Dedifferentiated amniotic fluid mesenchymal stem cell (primary cell): ENCODE measurements at regions not wholly inside any gene's neighbourhood (a gene's known extent, or its start where the extent isn't known, plus 50 kb on each side); places are given as distances from the start of the nearest gene placed in this dataset.
"Not testable (repeated sequence)": the region's sequence is repeated elsewhere in the genome, so short reads cannot be mapped to it uniquely, and the experiment has no call there.

Experiments used
- DNase-seq: peaks from one replicate; pipeline ENCODE4 v3.0.0-alpha.2; 2016; ENCODE audit errors: extremely low spot score

DNA sequence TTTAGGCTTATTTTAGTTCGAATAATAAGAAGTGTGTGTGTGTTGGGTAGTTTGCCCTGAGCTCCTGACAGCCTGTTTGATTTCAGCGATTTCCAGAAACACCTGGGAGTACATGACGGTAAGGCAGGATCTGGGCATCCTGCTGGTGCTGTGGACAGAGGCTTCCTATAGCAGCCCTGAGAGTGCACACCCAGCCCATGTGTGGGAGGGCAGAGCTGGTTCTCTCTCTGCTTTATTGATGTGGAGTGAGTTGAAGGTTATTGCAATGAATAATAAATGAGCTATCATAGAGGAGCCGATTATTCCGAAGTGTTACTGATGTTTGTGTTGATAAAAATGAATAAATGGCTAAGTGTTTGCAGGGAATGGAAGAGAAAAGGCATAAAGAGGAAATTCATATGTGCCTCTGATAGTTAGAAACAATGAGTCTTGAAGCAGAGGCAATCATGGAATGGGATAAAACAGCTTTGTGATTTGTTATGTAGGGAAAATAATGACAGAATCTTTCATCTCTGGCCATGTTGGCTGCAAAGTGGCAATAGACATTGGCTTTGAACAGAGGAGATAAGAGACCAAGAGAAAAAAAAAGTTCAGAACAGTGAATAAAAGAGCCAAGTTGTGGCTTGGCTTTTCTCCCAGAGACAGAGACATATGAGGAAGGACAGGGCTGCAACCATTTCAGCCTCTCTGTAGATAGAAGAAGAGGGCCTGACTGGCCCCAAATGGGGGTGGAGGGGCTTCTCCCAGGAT, 166.2 kb upstream of the CHD6 start:
- DNase-seq = no peak

DNA sequence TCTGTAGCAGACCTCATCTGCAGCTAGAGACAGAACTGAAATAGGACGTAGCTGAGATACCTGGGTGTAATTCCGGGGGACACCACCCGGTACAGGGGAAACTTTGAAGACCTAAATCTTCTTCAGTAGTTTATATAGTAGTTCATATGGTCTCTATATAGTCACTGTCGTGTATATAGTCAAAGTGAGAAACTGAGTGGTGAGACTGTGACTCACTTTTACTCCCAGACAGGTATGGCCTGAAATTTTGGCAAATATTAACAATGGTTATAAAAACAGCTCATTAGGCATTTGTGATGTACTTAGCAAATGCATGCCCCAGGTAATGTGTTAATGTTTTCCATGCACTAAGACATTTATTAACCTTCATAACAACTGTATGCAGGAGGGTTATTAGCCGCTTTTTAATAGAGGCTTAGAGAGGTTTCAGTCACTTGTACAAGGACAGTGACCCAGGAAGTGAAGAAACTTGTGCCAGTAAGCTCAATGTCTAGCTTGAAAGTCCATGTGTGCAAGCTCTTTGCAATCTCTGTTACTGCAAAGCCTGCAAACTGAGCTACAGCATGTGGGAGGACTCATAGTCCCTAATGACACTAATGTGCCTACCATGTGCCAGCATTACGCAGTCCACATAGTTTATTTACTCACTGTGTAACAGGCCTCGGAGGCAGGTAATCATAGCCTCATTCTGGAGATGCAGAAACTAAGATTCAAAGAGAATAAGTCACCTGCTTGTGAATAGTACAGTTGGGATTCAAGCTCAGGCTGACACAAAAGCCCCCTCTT, 165.4 kb upstream of the CHD6 start:
- no peak for DNase-seq

DNA sequence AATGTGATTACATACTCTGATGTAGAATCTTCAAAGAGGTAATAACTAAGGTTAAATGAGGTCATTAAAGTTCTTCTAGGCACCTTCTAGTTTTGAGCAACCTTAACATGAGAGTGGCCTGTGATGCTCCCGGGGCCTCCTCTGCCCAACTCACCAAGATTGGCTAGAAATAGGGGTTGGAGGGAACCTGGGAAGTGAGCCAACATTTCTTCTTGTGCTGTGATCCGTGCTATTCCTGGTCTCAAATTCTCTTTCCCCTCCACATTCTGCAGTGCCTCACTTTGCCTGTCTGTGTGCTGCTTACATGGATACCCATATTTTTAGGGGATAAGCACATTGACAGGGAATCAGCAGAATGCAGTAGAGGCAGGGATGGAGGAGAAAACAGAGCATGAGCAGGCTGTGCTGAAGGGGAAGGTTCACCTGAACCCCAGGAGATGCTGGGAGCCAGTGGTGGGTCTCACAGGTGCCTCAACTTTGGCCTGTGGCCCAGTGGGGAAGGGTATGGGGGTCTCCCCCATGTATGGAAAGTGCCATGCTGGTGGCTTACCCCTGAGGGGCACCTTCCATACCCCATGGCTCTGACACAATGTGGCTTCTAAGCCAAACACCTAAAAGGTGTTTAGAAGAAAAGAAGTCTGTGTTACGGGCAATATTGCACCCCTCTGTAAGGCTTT, 164.7 kb upstream of the CHD6 start:
- no peak for DNase-seq

DNA sequence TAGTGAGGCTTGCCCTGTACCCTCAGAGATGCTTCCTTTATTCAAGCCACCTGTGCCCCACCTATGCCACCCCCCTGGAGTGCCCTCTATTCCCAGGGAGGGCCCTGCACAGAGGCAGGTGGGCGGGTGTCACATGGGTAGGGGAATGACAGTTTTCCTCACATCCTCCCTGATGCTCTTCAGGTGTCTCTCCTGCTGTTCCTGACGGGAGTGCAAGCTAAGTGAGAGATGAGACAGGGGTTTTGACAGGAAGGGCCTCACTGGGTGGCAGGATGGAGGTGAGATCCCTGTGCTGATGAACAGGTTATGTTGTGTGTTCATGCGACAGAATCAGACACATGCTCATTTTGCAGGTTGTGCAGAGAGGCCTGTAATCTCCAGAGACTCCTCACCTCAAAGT, 164.1 kb upstream of the CHD6 start:
- no peak for DNase-seq

DNA sequence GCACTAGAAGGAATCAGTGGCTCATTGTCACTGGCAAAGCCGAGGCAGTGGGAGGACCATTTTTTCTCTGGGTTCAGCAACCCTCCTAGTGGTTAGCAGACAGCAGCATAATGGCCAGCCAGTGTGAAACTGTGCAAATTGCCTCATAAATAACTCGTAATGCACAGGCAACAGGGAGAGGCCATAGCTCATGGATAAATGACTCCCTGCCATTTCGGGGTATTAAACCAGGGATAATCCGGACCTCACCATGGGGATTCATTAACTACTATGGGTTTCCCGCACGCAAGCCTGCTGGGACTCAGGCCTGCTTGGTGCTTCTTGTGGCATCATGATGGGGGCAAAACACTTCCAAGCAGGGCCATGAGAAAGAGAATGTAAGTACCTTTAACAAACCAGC, 158.2 kb upstream of the CHD6 start:
- no peak for DNase-seq

DNA sequence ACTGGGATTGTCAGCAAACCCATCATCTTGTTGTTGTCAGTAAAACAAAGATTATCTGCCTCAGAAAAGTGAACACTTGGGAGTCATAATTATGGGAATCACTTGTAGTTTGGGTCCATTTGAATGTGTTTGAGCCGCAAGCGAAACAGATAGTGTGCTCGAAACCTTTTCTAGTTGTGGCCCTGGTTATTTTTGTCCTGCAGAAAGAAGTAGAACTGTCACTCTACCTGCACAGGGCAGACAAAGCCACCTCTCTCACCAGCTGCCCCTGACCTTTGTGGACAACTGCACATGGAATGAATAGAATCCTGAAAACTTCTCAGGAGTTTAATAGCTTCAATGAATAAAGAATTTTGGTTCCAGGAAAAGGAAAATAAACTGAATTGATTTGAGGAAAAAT, 156.1 kb upstream of the CHD6 start:
- DNase-seq = no peak

GRCh38 chr20:41770965-41771364, 152.8 kb upstream of the CHD6 start:
- DNase-seq = no peak

DNA sequence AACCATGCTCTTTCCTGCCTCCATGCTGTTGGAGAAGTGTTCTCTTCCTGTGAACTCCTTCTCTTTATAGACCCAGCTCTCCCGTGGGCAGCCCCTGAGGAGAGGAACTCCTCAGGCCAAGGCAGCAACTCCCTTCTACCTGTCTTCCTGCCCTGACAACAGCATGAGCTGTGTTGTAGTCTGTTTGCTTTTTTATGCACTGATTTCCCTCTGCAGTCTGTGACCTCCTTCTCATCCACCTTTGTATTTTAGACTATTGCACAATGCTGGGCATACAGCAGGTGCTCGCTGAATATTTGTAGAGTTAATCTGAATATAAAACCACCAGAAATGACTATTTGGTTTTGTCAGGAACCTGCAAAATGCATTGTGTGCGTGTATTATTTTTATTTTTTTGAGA, 152.2 kb upstream of the CHD6 start:
- no peak for DNase-seq

DNA sequence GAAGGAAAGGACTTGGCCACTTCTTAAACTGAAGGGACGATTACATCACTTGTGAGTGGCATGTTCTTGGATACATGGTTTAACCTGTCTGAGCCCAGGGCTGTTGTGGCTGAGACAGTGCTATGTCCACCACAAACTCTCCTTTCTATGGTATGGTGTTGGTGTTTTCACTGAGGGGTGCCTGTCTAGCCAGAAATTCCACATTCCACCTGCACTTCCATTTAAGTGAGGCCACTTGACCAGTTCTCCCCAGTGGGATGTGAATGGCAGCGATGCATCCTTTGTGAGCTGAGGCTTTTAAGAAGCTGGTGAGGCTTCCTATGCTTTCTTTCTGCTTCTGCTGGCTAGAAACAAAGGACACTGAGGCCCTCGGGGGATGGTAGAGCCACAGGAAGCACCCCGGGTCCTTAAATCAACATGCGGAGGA, 151.4 kb upstream of the CHD6 start:
- DNase-seq = no peak

DNA sequence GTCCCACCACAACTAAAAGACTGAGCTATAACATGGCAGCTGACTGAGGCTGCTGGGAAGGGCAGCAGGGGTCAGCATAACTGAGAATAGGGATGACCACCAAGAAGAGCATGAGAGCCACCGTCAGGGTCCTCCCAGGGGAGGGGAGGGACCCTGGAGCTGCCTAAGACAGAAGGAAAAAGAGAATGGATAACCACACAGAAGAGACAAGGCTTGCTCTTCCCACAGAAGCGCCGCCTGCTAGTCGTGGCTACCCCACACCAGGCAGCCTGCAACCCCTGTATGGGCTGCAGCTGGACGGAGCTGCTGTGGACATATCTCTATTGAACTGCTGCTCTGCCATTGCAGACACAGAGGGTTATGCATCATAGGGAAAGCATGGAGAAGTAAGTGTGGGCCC, 132.0 kb upstream of the CHD6 start:
- no peak for DNase-seq

DNA sequence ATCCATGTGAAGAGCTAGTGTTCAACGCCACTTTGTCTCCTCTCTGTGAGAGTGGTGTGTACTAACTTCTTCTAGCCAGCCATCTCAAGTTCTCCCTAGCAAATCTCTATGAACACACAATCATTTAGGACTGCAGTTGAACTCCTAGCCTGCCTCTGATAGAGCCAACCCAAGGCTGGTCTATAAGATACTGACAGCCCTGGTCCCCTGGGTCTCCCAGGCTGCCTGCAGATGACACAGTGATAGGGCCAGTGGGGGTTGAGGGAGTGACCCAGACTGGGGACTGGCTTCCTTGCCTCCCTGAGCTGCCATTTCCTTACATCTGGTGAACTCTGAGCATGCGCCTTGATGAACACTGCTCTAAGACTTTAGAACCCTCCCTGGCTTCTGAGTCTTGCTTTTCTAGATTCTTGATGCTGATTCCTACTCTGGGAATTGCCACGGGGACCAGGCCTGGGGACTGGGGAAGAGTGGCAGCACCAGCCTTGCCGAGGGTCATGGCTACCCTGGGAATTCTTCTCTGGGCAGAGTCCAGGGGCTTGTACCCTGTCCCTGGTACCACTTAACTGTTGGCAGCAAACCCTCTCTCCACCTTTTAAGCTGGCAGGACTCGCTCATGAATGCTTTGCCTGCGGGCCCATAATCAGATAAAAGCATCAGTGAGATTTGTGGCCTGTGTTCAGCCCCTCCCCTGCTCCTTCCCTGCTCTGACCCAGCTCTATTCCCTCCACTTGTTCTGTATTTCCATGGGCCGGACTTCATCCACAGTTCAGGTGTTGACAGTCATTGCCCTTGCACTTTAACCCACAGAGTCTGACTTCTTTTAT, 130.8 kb upstream of the CHD6 start:
- DNase-seq = no peak

- no peak for DNase-seq
These were observed 129.9 kb upstream of the CHD6 start for GRCh38 chr20:41748051-41748450.

DNA sequence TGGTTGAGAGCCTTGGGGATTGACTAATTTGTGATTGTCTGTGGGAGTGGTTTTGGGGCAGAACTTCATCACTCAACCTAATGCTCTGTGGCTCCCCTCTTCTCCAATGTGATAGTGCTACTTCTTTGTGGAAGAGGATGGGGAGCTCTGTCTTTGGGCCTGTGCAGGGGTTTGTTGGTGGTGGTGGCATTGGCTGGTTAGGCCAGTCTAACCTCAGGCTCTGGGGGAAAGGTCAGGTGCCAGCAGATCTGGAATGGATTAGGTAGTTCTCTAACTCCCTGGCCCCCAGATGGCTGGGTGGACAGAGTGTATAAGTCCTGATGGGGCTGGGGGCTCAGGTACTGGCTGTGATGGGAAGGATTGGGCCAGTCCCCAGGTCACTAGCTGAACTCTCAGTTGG, 129.0 kb upstream of the CHD6 start:
- no peak for DNase-seq

GRCh38 chr20:41746635-41747034, 128.5 kb upstream of the CHD6 start:
- no peak for DNase-seq

GRCh38 chr20:41738604-41739206, 120.5 kb upstream of the CHD6 start:
- DNase-seq = no peak

DNA sequence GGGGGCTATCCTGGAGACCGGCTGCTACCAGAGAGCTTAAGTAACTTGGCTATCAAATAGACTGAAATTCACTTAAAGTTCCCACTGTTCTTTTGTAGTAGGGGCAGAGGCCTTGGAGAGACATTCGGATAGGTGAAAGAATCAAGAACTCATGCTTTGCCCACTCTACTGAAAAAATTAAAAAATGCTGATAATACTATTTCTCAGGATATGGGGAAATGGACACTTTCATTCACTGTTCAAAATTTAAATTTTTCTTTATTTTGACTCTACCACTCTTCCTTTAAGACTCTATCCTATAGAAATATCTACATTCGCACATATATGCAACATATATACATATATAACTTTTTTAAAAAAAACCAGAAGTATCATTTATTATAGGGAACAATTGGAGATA, 117.8 kb upstream of the CHD6 start:
- no peak for DNase-seq

DNA sequence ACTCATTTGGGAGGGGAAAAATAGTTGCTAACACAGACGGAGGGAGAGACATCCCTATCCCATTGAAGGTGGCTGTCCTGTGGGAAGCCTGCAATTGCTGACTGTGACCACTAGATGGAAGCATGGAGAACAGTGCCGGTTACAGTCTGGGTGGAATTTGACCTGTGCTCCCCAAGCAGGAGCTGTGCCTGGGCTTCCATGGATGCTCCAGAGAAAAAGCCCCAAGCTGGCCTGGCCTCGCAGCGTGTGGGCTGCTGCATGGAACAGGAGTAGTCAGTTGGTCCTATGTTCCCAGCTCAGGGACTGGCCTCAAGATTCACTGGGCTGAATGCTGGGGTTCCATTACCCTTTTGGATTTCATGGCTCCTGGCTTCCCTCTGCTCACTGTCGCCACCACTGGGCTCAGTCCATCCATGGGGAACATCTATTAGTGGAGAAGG, 116.3 kb upstream of the CHD6 start:
- DNase-seq = no peak

- DNase-seq = no peak
These were observed 115.0 kb upstream of the CHD6 start for GRCh38 chr20:41733151-41733550.

GRCh38 chr20:41731198-41731597, 113.0 kb upstream of the CHD6 start:
- not testable (repeated sequence) for DNase-seq

GRCh38 chr20:41727681-41728080, 109.5 kb upstream of the CHD6 start:
- DNase-seq = not testable (repeated sequence)

- no peak for DNase-seq
These were observed 108.5 kb upstream of the CHD6 start for GRCh38 chr20:41726727-41727126.
